D721Med (cell line): ENCODE measurements at regions not wholly inside any gene's neighbourhood (a gene's known extent, or its start where the extent isn't known, plus 50 kb on each side); places are given as distances from the start of the nearest gene placed in this dataset.

ENCODE experiments used
- DNase-seq: peaks from one replicate; pipeline ENCODE4 v3.0.0; 2011; ENCODE audit warnings: low spot score; ENCODE audit not compliant: insufficient read length
- FAIRE-seq: peaks from 2 replicates; lab custom pipeline; 2011; peaks lifted over from hg19 to GRCh38; lab: Jason Lieb, UNC
- TF ChIP-seq, protein P1 (sequence below): IDR thresholded peaks from 2 replicates; pipeline ENCODE4 v1.5.1; 2012; ENCODE audit warnings: mild to moderate bottlenecking, control low read depth; ENCODE audit not compliant: insufficient read depth; ENCODE audit errors: missing control alignments

DNA sequence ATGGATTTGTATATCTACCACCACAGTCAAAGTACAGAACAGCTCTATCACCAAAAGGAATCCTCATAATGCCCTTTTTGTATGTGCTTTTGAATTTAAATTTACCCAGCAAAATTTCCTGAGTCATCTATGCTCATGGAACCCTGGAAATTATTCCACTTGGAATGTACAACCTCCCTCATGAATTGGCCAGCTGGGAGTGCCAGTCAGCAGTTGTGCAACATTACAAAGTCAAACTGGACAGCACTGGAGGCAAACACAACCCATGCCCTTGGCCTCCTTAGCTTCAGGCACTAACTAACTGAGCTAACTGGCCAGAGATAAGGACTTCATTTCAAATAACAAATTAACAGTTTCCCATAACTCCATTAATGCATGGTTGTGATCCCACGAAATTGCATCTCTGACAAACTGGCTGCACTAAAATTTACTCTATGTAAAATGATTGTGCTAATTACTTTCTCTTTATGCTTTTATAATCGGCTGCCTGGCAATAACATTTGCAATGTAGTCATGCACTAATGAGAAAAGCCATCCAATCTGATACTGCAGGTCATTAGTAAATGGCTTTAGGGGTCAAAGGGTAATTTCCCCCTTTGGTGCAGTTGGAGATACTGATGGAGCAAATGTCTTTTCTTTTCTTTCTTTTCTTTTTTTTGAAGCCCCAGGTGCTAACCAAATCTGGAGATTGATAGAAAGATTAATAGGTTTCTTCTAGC is 270.5 kb downstream of the ACTR3 start:
- FAIRE-seq (no peak), DNase-seq (no peak)
- TF ChIP-seq, protein P1, sequence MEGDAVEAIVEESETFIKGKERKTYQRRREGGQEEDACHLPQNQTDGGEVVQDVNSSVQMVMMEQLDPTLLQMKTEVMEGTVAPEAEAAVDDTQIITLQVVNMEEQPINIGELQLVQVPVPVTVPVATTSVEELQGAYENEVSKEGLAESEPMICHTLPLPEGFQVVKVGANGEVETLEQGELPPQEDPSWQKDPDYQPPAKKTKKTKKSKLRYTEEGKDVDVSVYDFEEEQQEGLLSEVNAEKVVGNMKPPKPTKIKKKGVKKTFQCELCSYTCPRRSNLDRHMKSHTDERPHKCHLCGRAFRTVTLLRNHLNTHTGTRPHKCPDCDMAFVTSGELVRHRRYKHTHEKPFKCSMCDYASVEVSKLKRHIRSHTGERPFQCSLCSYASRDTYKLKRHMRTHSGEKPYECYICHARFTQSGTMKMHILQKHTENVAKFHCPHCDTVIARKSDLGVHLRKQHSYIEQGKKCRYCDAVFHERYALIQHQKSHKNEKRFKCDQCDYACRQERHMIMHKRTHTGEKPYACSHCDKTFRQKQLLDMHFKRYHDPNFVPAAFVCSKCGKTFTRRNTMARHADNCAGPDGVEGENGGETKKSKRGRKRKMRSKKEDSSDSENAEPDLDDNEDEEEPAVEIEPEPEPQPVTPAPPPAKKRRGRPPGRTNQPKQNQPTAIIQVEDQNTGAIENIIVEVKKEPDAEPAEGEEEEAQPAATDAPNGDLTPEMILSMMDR: no peak

DNA sequence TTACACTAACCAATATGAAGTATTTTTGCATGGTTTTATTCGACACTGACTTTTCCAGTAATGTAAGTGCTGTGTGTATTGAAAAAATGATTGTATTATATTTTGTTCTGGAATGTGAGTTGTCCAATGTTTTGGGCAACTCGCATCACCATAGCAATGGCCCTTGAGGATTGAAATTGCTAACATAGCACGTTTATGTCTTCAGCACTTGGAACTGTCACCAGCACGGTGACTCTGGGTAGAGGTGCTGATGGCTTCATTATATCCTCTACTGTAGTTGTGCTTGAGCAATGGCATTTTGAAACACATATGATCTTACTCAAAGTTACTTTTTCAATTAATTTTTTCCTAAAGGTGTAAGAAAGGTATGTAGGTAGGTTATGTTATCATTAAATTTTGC is 271.5 kb downstream of the ACTR3 start:
- TF ChIP-seq, protein P1: no peak
- FAIRE-seq (no peak), DNase-seq (no peak)

DNA sequence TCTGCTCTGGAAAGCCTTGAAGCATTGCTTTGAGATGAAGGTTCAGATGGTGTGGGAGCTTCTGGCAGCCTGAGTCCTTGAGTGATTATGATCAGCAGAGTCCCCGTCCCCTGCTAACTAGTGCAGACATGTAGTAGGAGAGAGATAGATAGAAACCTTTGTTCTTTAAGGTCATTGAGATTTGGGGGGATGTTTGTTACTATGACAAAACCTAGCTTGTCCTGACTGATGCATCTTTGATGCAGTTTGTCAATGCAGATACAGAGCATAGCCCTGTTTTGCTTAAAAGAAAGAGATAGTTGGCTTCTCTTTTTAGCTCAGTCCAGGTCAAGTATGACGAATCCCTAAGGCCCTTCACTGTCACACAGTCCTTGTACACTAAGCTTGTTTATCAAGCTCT is 274.6 kb upstream of the DPP10 start:
- FAIRE-seq: no peak
- TF ChIP-seq, protein P1: no peak
- DNase-seq: no peak

DNA sequence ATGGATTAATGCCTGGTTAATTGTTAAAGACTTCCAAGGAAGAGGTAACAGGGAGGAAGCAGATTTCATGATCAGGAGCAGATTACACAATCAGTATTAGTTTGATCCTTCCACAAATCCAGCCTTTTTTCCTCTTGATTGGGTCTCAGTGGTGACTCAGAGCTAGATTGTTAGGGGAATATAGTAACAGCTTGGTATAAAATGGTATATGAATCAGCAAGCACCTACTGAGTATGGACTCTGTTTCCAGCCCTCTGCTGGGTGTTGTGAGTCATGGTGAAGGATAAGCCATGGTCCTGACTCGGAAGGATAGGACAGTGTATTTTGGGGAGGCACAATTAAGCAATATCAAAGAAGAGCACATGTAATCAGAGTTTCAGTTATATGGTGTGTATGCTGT is 272.4 kb upstream of the DPP10 start:
- DNase-seq: no peak
- no peak for FAIRE-seq

DNA sequence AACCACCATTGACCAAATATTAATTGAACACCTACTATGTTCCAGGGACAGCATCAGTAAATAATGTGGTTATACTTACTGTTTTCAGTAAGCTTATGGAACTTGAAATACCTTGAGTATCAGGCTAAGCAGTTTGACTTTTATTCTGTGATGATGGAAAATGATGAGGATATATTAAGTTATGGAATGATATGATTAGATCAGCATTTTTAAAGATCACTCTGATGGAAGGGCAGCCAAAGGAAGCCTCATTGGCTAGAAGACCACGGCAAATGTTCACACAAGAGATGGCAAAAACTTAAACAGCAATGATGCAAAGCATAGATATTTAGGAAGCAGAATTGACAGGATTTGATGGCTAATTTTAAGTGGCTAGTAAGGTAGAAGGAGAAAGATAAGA is 266.9 kb upstream of the DPP10 start:
- TF ChIP-seq, protein P1: no peak
- FAIRE-seq: no peak

More for the DNA sequence above, 272.4 kb upstream of the DPP10 start:
- TF ChIP-seq, protein P1: no peak

DNA sequence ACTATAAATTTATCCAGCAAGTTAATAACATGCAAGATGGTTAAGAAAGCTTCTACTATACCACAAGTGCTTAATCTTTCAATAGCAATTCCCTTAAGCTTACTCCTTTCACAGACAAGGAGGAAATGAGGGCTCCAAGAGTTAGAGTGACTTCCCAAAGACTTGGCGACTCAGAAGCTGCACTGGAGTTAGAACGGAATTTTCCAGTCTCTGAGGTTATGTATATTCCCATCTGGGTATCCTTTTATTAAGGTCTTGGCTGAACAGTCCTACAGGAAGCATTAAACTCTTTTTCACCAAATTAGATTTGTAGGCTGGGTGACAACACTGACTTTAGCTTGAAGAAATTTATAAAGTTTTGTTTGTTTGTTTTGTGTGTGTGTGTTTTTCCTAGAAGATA is 256.9 kb upstream of the DPP10 start:
- FAIRE-seq (no peak), DNase-seq (no peak)
- TF ChIP-seq, protein P1: no peak

More for the DNA sequence above, 266.9 kb upstream of the DPP10 start:
- no peak for DNase-seq

DNA sequence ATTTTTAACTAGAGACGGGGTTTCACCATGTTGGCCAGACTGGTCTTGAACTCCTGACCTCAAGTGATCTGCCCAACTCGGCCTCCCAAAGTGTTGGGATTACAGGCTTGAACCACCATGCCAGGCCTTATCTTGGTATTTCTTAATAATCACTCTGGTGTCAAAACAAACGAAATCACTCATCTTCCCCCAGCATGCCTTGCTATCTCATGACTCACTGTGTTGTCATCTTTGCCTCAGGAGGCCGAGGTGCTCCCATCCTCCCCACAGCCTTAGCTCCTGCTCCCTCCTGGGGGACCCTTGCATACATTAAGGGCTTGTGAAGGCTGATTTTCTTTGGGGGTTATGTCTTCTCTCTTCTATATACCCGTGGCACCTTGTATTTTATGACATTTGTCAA is 250.1 kb upstream of the DPP10 start:
- no peak for FAIRE-seq
- DNase-seq: no peak
- TF ChIP-seq, protein P1: no peak
